Peyer's patch (tissue), 4 donors: ENCODE measurements at regions not wholly inside any gene's neighbourhood (a gene's known extent, or its start where the extent isn't known, plus 50 kb on each side); places are given as distances from the start of the nearest gene placed in this dataset.

Experiments used
- CTCF ChIP-seq, 6 experiments: fragments of 450-650 bp in 4 of 6; fragments of 200-600 bp in 2 of 6; sonication (generic) in 1 of 6; IDR thresholded peaks; one replicate each; pipeline ENCODE4 v1.5.1; 2017 to 2019; ENCODE audit warnings: antibody characterized with exemption in 6 of 6, mild to moderate bottlenecking in 3 of 6, moderate library complexity in 1 of 6
- POLR2A ChIP-seq, 2 donors: fragments of 450-650 bp; IDR thresholded peaks; one replicate each; pipeline ENCODE4 v1.5.1; 2017; ENCODE audit warnings: antibody characterized with exemption in 2 of 2, mild to moderate bottlenecking in 2 of 2, moderate library complexity in 2 of 2

DNA sequence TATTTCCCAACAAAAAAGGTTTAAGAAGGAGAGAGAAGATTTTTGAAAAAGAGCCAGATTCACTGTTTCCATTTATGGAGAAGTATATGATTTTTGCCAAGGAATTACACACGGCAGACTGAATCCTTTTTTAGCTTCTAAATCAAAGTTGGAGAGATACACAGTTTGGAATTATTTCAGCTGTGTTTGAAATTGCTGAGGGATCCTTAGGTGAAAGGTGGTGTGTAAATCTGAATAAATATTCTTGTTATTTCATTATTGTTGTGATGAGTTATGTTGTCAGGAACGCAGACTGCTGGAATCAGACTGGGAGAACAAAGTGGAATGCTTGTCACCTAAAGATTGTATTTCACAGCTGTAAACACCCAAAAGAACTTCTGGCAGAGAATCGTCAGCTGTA is 168.5 kb upstream of the AKIRIN2 start:
- no peak for TF ChIP-seq CTCF (IDR thresholded peaks at IDR 0.05)
- TF ChIP-seq POLR2A (IDR thresholded peaks at IDR 0.05) = no peak
